ENCODE measurements at regions not wholly inside any gene's neighbourhood (a gene's known extent, or its start where the extent isn't known, plus 50 kb on each side); places are given as distances from the start of the nearest gene placed in this dataset.

- Histone ChIP-seq H3K4me3 (no peak overlapping the region), H3K4me1 (no peaks in the 10 kb centered on the region), H3K36me3 (no peaks in the 10 kb centered on the region), H3K27ac (no peak overlapping the region), H3K9me3 (no peaks in the 10 kb centered on the region), H3K27me3 (no peaks in the 10 kb centered on the region)
- DNase-seq, result no peak
- intact Hi-C loops (cut with DNase I; ENCODE audit: low total_unique reads), result loop anchor here (5.0 kb wide), 1 partner anchor 957 kb away; no protein-coding TSS in a partner anchor
- TF ChIP-seq CTCF (IDR thresholded peaks at IDR 0.05) (no peak), POLR2A (IDR thresholded peaks at IDR 0.05) (no peak)
Measured at GRCh38 chr2:824954-825353, 125.7 kb upstream of the SNTG2 start.

- no peak for TF ChIP-seq POLR2A (IDR thresholded peaks at IDR 0.05)
- no peak for TF ChIP-seq CTCF (IDR thresholded peaks at IDR 0.05)
- Histone ChIP-seq H3K4me1 (no peaks in the 10 kb centered on the region), H3K4me3 (no peak overlapping the region), H3K36me3 (no peaks in the 10 kb centered on the region), H3K27ac (no peak overlapping the region), H3K27me3 (no peaks in the 10 kb centered on the region), H3K9me3 (no peaks in the 10 kb centered on the region)
- intact Hi-C loops (cut with DNase I; ENCODE audit: low total_unique reads), result no loop called here
- DNase-seq, result no peak
Measured at GRCh38 chr2:824524-824923, 126.1 kb upstream of the SNTG2 start.

- H3K4me1 ChIP-seq, result no peaks in the 10 kb centered on the region
- no peaks in the 10 kb centered on the region for H3K27me3 ChIP-seq
- TF ChIP-seq POLR2A (IDR thresholded peaks at IDR 0.05), result no peak
- no peak for TF ChIP-seq CTCF (IDR thresholded peaks at IDR 0.05)
- H3K9me3 ChIP-seq, result no peaks in the 10 kb centered on the region
- H3K27ac ChIP-seq, result no peak overlapping the region
- no peaks in the 10 kb centered on the region for H3K36me3 ChIP-seq
- no peak for DNase-seq
- intact Hi-C loops (cut with DNase I; ENCODE audit: low total_unique reads), result no loop called here
- H3K4me3 ChIP-seq, result no peak overlapping the region
Measured at GRCh38 chr2:821546-821945, 129.1 kb upstream of the SNTG2 start.

- Histone ChIP-seq H3K36me3 (no peaks in the 10 kb centered on the region), H3K4me3 (no peak overlapping the region), H3K27me3 (no peaks in the 10 kb centered on the region), H3K4me1 (no peaks in the 10 kb centered on the region), H3K27ac (no peak overlapping the region), H3K9me3 (no peaks in the 10 kb centered on the region)
- intact Hi-C loops (cut with DNase I; ENCODE audit: low total_unique reads), result no loop called here
- TF ChIP-seq POLR2A (IDR thresholded peaks at IDR 0.05), result no peak
- TF ChIP-seq CTCF (IDR thresholded peaks at IDR 0.05), result no peak
- no peak for DNase-seq
Measured at GRCh38 chr2:819601-820000, 131.0 kb upstream of the SNTG2 start.

GRCh38 chr2:819121-819520, 131.5 kb upstream of the SNTG2 start:
- H3K9me3 ChIP-seq, result no peaks in the 10 kb centered on the region
- no peak overlapping the region for H3K27ac ChIP-seq
- no peak for TF ChIP-seq CTCF (IDR thresholded peaks at IDR 0.05)
- TF ChIP-seq POLR2A (IDR thresholded peaks at IDR 0.05), result no peak
- H3K27me3 ChIP-seq, result no peaks in the 10 kb centered on the region
- intact Hi-C loops (cut with DNase I; ENCODE audit: low total_unique reads), result no loop called here
- no peaks in the 10 kb centered on the region for H3K36me3 ChIP-seq
- H3K4me1 ChIP-seq, result no peaks in the 10 kb centered on the region
- no peak overlapping the region for H3K4me3 ChIP-seq
- no peak for DNase-seq
